Upper lobe of left lung (tissue), 6 donors: ENCODE measurements at regions not wholly inside any gene's neighbourhood (a gene's known extent, or its start where the extent isn't known, plus 50 kb on each side); places are given as distances from the start of the nearest gene placed in this dataset.

Experiments used
- ATAC-seq, 2 donors: fragments of 200-7000 bp; cut with Tn5 transposase; one replicate each; pipeline ENCODE4 v1.9.1; 2022; ENCODE audit warnings: mild to moderate bottlenecking in 2 of 2, moderate library complexity in 2 of 2; ENCODE audit not compliant: low FRiP score in 2 of 2
- DNase-seq, 2 donors: peaks; one replicate each; pipeline ENCODE4 v3.0.0-alpha.2; 2019 to 2020
- H3K27ac ChIP-seq, 4 donors: fragments of 200-600 bp; sonication (generic); one replicate each; pipeline ENCODE4 v1.5.1; 2016 to 2019
- H3K27me3 ChIP-seq, 4 donors: fragments of 200-600 bp; sonication (generic); one replicate each; pipeline ENCODE4 v1.5.1; 2017 to 2019
- H3K36me3 ChIP-seq, 4 donors: fragments of 200-600 bp; sonication (generic); one replicate each; pipeline ENCODE4 v1.5.1; 2016 to 2019
- H3K4me1 ChIP-seq, 4 donors: fragments of 200-600 bp; sonication (generic); one replicate each; pipeline ENCODE4 v1.5.1; 2018 to 2019
- H3K4me3 ChIP-seq, 4 donors: fragments of 200-600 bp; sonication (generic); one replicate each; pipeline ENCODE4 v1.5.1; 2017 to 2019; ENCODE audit warnings: mild to moderate bottlenecking in 2 of 4, moderate library complexity in 1 of 4
- H3K9me3 ChIP-seq, 4 donors: fragments of 200-600 bp; sonication (generic); one replicate each; pipeline ENCODE4 v1.5.1; 2018 to 2019
- CTCF ChIP-seq, 6 experiments: fragments of 450-650 bp in 4 of 6; fragments of 200-600 bp in 2 of 6; sonication (generic) in 2 of 6; IDR thresholded peaks; one replicate each; pipeline ENCODE4 v1.5.1; 2016 to 2019; ENCODE audit warnings: antibody characterized with exemption in 6 of 6
- EP300 ChIP-seq, 4 donors: sonication (generic); formaldehyde crosslinking; IDR thresholded peaks; one replicate each; pipeline ENCODE4 v1.5.1; 2017; ENCODE audit warnings: antibody characterized with exemption in 4 of 4, control low read depth in 2 of 4
- POLR2A ChIP-seq, 4 donors: fragments of 450-650 bp; IDR thresholded peaks; one replicate each; pipeline ENCODE4 v1.5.1; 2016 to 2017; ENCODE audit warnings: antibody characterized with exemption in 4 of 4, mild to moderate bottlenecking in 2 of 4
- POLR2AphosphoS5 ChIP-seq, 2 donors: sonication (generic); formaldehyde crosslinking; IDR thresholded peaks; one replicate each; pipeline ENCODE4 v1.5.1; 2017; ENCODE audit warnings: antibody characterized with exemption in 2 of 2
- WGBS, 2 donors: methylation state at CpG; one replicate each; pipeline ENCODE4 v1.1.5; 2017 to 2018; 5-methylcytosine and 5-hydroxymethylcytosine counted together
- donor health status: DM: no; HTN: no; CAD: no; lungs with moderate emphysema.
- donor health status: DM: no; HTN: yes; CAD: no; lungs with severe emphysema.

- no peak overlapping the region for H3K4me3 ChIP-seq
- TF ChIP-seq POLR2AphosphoS5 (IDR thresholded peaks at IDR 0.05) (no peak), EP300 (IDR thresholded peaks at IDR 0.05) (no peak), CTCF (IDR thresholded peaks at IDR 0.05) (no peak), POLR2A (IDR thresholded peaks at IDR 0.05) (no peak)
- peaks cover 10 to 24% (median 18%) of the 10 kb centered on the region in 4 donors for H3K4me1 ChIP-seq
- DNase-seq (no peak), ATAC-seq (no peak)
- H3K27ac ChIP-seq = no peak overlapping the region
- no peaks in the 10 kb centered on the region for H3K27me3 ChIP-seq
- H3K36me3 ChIP-seq = no peaks in the 10 kb centered on the region
- H3K9me3 ChIP-seq = no peaks in the 10 kb centered on the region
These were observed 66.4 kb upstream of the C4orf54 start for GRCh38 chr4:99724067-99724466.

GRCh38 chr4:99723612-99724011 is 66.0 kb upstream of the C4orf54 start:
- Histone ChIP-seq H3K27ac (peak overlapping the region in 1 of 4 donors; percentile 63), H3K4me1 (peaks cover 10 to 24% (median 18%) of the 10 kb centered on the region in 4 donors), H3K27me3 (no peaks in the 10 kb centered on the region), H3K36me3 (no peaks in the 10 kb centered on the region), H3K9me3 (no peaks in the 10 kb centered on the region), H3K4me3 (no peak overlapping the region)
- TF ChIP-seq POLR2AphosphoS5 (IDR thresholded peaks at IDR 0.05) (no peak), EP300 (IDR thresholded peaks at IDR 0.05) (no peak), CTCF (IDR thresholded peaks at IDR 0.05) (no peak), POLR2A (IDR thresholded peaks at IDR 0.05) (no peak)
- peak in 1 of 2 donors; percentile 75 for DNase-seq
- WGBS, 2 donors = 10 to 11% methylated on average over 3 of the region's 3 CpGs
- peak; percentile 55 to 63 for ATAC-seq

- Histone ChIP-seq H3K27me3 (no peaks in the 10 kb centered on the region), H3K9me3 (no peaks in the 10 kb centered on the region), H3K4me3 (no peak overlapping the region), H3K4me1 (peaks cover 10 to 24% (median 18%) of the 10 kb centered on the region in 4 donors), H3K36me3 (no peaks in the 10 kb centered on the region), H3K27ac (peak overlapping the region in 2 of 4 donors; percentile 31 to 63)
- 46 to 65% methylated on average over 4 of the region's 4 CpGs for WGBS, 2 donors
- no peak for ATAC-seq
- no peak for TF ChIP-seq CTCF (IDR thresholded peaks at IDR 0.05)
- no peak for TF ChIP-seq EP300 (IDR thresholded peaks at IDR 0.05)
- no peak for DNase-seq
These were observed 65.1 kb upstream of the C4orf54 start for GRCh38 chr4:99722725-99723124.

- H3K27ac ChIP-seq = peak overlapping the region in 1 of 4 donors; percentile 63
- WGBS, 2 donors = 76 to 100% methylated on average over 1 of the region's 1 CpG
- H3K27me3 ChIP-seq = no peaks in the 10 kb centered on the region
- H3K9me3 ChIP-seq = no peaks in the 10 kb centered on the region
- H3K36me3 ChIP-seq = no peaks in the 10 kb centered on the region
- TF ChIP-seq EP300 (IDR thresholded peaks at IDR 0.05) = no peak
- TF ChIP-seq POLR2A (IDR thresholded peaks at IDR 0.05) = no peak
- TF ChIP-seq POLR2AphosphoS5 (IDR thresholded peaks at IDR 0.05) = no peak
- no peak for TF ChIP-seq CTCF (IDR thresholded peaks at IDR 0.05)
- ATAC-seq (no peak), DNase-seq (no peak)
- H3K4me1 ChIP-seq = peaks cover 10 to 24% (median 19%) of the 10 kb centered on the region in 4 donors
- H3K4me3 ChIP-seq = no peak overlapping the region
These were observed 64.4 kb upstream of the C4orf54 start for GRCh38 chr4:99722006-99722405.

- TF ChIP-seq POLR2A (IDR thresholded peaks at IDR 0.05) (no peak), CTCF (IDR thresholded peaks at IDR 0.05) (no peak), EP300 (IDR thresholded peaks at IDR 0.05) (no peak), POLR2AphosphoS5 (IDR thresholded peaks at IDR 0.05) (no peak)
- ATAC-seq (no peak), DNase-seq (no peak)
- Histone ChIP-seq H3K27me3 (no peaks in the 10 kb centered on the region), H3K27ac (no peak overlapping the region), H3K4me1 (peaks cover 10 to 27% (median 22%) of the 10 kb centered on the region in 4 donors), H3K4me3 (no peak overlapping the region), H3K36me3 (no peaks in the 10 kb centered on the region), H3K9me3 (no peaks in the 10 kb centered on the region)
These were observed 62.6 kb upstream of the C4orf54 start for GRCh38 chr4:99720206-99720605.
